Adipocyte (in vitro differentiated cells): ENCODE measurements at regions not wholly inside any gene's neighbourhood (a gene's known extent, or its start where the extent isn't known, plus 50 kb on each side); places are given as distances from the start of the nearest gene placed in this dataset.

ENCODE experiments used
- DNase-seq: peaks from one replicate; pipeline ENCODE4 v3.0.0-alpha.2; 2015; ENCODE audit warnings: low read depth
- H3K27me3 ChIP-seq: replicated peaks from 2 replicates; pipeline ENCODE4 v1.7.0; 2013; ENCODE audit warnings: mild to moderate bottlenecking, low read length, moderate library complexity; ENCODE audit not compliant: control insufficient read depth, insufficient read depth
- H3K36me3 ChIP-seq: 2 replicates; pipeline ENCODE4 v1.7.0; 2013; ENCODE audit warnings: low read length, mild to moderate bottlenecking, moderate library complexity; ENCODE audit not compliant: control insufficient read depth, insufficient read depth, severe bottlenecking
- H3K4me1 ChIP-seq: 2 replicates; pipeline ENCODE4 v1.7.0; 2013; ENCODE audit warnings: mild to moderate bottlenecking, low read length, moderate library complexity; ENCODE audit not compliant: control insufficient read depth, insufficient read depth
- H3K4me3 ChIP-seq: 2 replicates; pipeline ENCODE4 v1.7.0; 2013; ENCODE audit warnings: mild to moderate bottlenecking, low read length, moderate library complexity
- H3K9ac ChIP-seq: 2 replicates; pipeline ENCODE4 v1.7.0; 2013; ENCODE audit warnings: mild to moderate bottlenecking, low read length, moderate library complexity
- H3K9me3 ChIP-seq: 2 replicates; pipeline ENCODE4 v1.7.0; 2013; ENCODE audit warnings: mild to moderate bottlenecking, low read length, moderate library complexity; ENCODE audit not compliant: control insufficient read depth

- Histone ChIP-seq H3K9me3 (peaks cover 4% of the 10 kb centered on the region), H3K9ac (no peak overlapping the region), H3K36me3 (no peaks in the 10 kb centered on the region), H3K27me3 (peaks cover 4% of the 10 kb centered on the region), H3K4me3 (no peak overlapping the region), H3K4me1 (no peaks in the 10 kb centered on the region)
- no peak for DNase-seq
Measured at GRCh38 chr5:5688194-5688924, 265.9 kb downstream of the ICE1 start.

- Histone ChIP-seq H3K9me3 (peaks cover 13% of the 10 kb centered on the region), H3K4me1 (no peaks in the 10 kb centered on the region), H3K27me3 (peaks cover 4% of the 10 kb centered on the region), H3K9ac (no peak overlapping the region), H3K4me3 (no peak overlapping the region), H3K36me3 (no peaks in the 10 kb centered on the region)
- DNase-seq, result no peak
Measured at GRCh38 chr5:5687113-5687512, 264.6 kb downstream of the ICE1 start.

GRCh38 chr5:5686356-5686755 lies 263.9 kb downstream of the ICE1 start:
- Histone ChIP-seq H3K4me1 (no peaks in the 10 kb centered on the region), H3K36me3 (no peaks in the 10 kb centered on the region), H3K9me3 (peaks cover 13% of the 10 kb centered on the region), H3K4me3 (no peak overlapping the region), H3K27me3 (peaks cover 4% of the 10 kb centered on the region), H3K9ac (no peak overlapping the region)
- no peak for DNase-seq

- peaks cover 13% of the 10 kb centered on the region for H3K9me3 ChIP-seq
- no peak overlapping the region for H3K9ac ChIP-seq
- H3K36me3 ChIP-seq, result no peaks in the 10 kb centered on the region
- H3K27me3 ChIP-seq, result peaks cover 4% of the 10 kb centered on the region
- H3K4me3 ChIP-seq, result no peak overlapping the region
- H3K4me1 ChIP-seq, result no peaks in the 10 kb centered on the region
- no peak for DNase-seq
Measured at GRCh38 chr5:5685737-5686136, 263.3 kb downstream of the ICE1 start.

GRCh38 chr5:5683174-5683573 lies 260.7 kb downstream of the ICE1 start:
- Histone ChIP-seq H3K4me1 (no peaks in the 10 kb centered on the region), H3K27me3 (peaks cover 4% of the 10 kb centered on the region), H3K36me3 (no peaks in the 10 kb centered on the region), H3K4me3 (no peak overlapping the region), H3K9ac (no peak overlapping the region), H3K9me3 (peaks cover 13% of the 10 kb centered on the region)
- DNase-seq, result no peak

- Histone ChIP-seq H3K4me1 (no peaks in the 10 kb centered on the region), H3K27me3 (no peaks in the 10 kb centered on the region), H3K9ac (no peak overlapping the region), H3K4me3 (no peak overlapping the region), H3K9me3 (peaks cover 13% of the 10 kb centered on the region), H3K36me3 (no peaks in the 10 kb centered on the region)
- no peak for DNase-seq
Measured at GRCh38 chr5:5678909-5679308, 256.4 kb downstream of the ICE1 start.

- H3K4me3 ChIP-seq, result no peak overlapping the region
Measured at GRCh38 chr5:5677738-5678137, 255.3 kb downstream of the ICE1 start.

GRCh38 chr5:5676218-5676617 lies 253.7 kb downstream of the ICE1 start:
- Histone ChIP-seq H3K9ac (no peak overlapping the region), H3K4me1 (no peaks in the 10 kb centered on the region), H3K4me3 (no peak overlapping the region), H3K27me3 (no peaks in the 10 kb centered on the region), H3K9me3 (no peaks in the 10 kb centered on the region), H3K36me3 (no peaks in the 10 kb centered on the region)
- no peak for DNase-seq

More at GRCh38 chr5:5677738-5678137, 255.3 kb downstream of the ICE1 start:
- no peak for DNase-seq
- H3K4me1 ChIP-seq, result no peaks in the 10 kb centered on the region
- no peak overlapping the region for H3K9ac ChIP-seq
- H3K36me3 ChIP-seq, result no peaks in the 10 kb centered on the region
- no peaks in the 10 kb centered on the region for H3K27me3 ChIP-seq
- peaks cover 3% of the 10 kb centered on the region for H3K9me3 ChIP-seq

GRCh38 chr5:5675511-5675910 lies 253.0 kb downstream of the ICE1 start:
- Histone ChIP-seq H3K36me3 (no peaks in the 10 kb centered on the region), H3K4me1 (no peaks in the 10 kb centered on the region), H3K27me3 (no peaks in the 10 kb centered on the region), H3K4me3 (no peak overlapping the region), H3K9ac (no peak overlapping the region), H3K9me3 (no peaks in the 10 kb centered on the region)
- DNase-seq, result no peak

- peaks cover 4% of the 10 kb centered on the region for H3K4me1 ChIP-seq
- no peaks in the 10 kb centered on the region for H3K27me3 ChIP-seq
- H3K9ac ChIP-seq, result no peak overlapping the region
- no peaks in the 10 kb centered on the region for H3K9me3 ChIP-seq
- no peak for DNase-seq
- no peak overlapping the region for H3K4me3 ChIP-seq
- no peaks in the 10 kb centered on the region for H3K36me3 ChIP-seq
Measured at GRCh38 chr5:5671823-5672222, 249.3 kb downstream of the ICE1 start.

GRCh38 chr5:5667136-5667554 lies 244.7 kb downstream of the ICE1 start:
- H3K36me3 ChIP-seq, result no peaks in the 10 kb centered on the region
- peaks cover 9% of the 10 kb centered on the region for H3K4me1 ChIP-seq
- no peaks in the 10 kb centered on the region for H3K27me3 ChIP-seq
- H3K9me3 ChIP-seq, result no peaks in the 10 kb centered on the region
- no peak overlapping the region for H3K4me3 ChIP-seq
- no peak overlapping the region for H3K9ac ChIP-seq
- DNase-seq, result no peak

- H3K27me3 ChIP-seq, result no peaks in the 10 kb centered on the region
- peaks cover 9% of the 10 kb centered on the region for H3K4me1 ChIP-seq
- H3K4me3 ChIP-seq, result no peak overlapping the region
- H3K36me3 ChIP-seq, result no peaks in the 10 kb centered on the region
- no peak overlapping the region for H3K9ac ChIP-seq
- no peaks in the 10 kb centered on the region for H3K9me3 ChIP-seq
- no peak for DNase-seq
Measured at GRCh38 chr5:5666369-5666768, 243.9 kb downstream of the ICE1 start.
